ENCODE measurements at regions not wholly inside any gene's neighbourhood (a gene's known extent, or its start where the extent isn't known, plus 50 kb on each side); places are given as distances from the start of the nearest gene placed in this dataset.

GRCh38 chr2:217722883-217723472, 279.8 kb downstream of the TNS1 start:
- BruUV-seq (replicated peaks): no TSS peak
- POLR2A ChIA-PET: no interaction called here
- no peak overlapping the region for H3K9ac ChIP-seq (ENCODE audit: control insufficient read depth, insufficient read depth, low read length)
- peaks cover 0 to 2% of the 10 kb centered on the region in 2 experiments; a peak in 1 of 4 replicates for H3K27me3 ChIP-seq (replicated peaks in 1 of 2; ENCODE audit: control insufficient read depth in 2 of 2, insufficient read depth in 2 of 2, low read length in 1 of 2)
- H2AFZ ChIP-seq (ENCODE audit: control insufficient read depth, low read depth, low read length): no peak overlapping the region
- TF ChIP-seq, protein P1, sequence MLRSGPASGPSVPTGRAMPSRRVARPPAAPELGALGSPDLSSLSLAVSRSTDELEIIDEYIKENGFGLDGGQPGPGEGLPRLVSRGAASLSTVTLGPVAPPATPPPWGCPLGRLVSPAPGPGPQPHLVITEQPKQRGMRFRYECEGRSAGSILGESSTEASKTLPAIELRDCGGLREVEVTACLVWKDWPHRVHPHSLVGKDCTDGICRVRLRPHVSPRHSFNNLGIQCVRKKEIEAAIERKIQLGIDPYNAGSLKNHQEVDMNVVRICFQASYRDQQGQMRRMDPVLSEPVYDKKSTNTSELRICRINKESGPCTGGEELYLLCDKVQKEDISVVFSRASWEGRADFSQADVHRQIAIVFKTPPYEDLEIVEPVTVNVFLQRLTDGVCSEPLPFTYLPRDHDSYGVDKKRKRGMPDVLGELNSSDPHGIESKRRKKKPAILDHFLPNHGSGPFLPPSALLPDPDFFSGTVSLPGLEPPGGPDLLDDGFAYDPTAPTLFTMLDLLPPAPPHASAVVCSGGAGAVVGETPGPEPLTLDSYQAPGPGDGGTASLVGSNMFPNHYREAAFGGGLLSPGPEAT (IDR thresholded peaks at IDR 0.05; ENCODE audit: low read depth): no peak
- TF ChIP-seq ZZZ3 (IDR thresholded peaks at IDR 0.05; ENCODE audit: control insufficient read depth, insufficient read length, low read depth) (no peak), ZNF274 (IDR thresholded peaks at IDR 0.05; ENCODE audit: insufficient read depth, insufficient read length) (no peak), RB1 (IDR thresholded peaks at IDR 0.05; ENCODE audit: borderline replicate concordance) (no peak)
- intact Hi-C loops (cut with micrococcal nuclease; ENCODE audit: unreplicated experiment) (no loop called here), in situ Hi-C loops (cut with MboI) (no loop called here)
- SMC1A ChIA-PET (ENCODE audit: uncharacterized antibody, unreplicated experiment): interaction anchor here (0.5 to 0.7 kb wide), 3 partner anchors 127 to 212 kb away, joined by 3 read pairs; no protein-coding TSS in a partner anchor
- DNase-seq (ENCODE audit: low read depth, low spot score) (no peak), ATAC-seq (no peak), FAIRE-seq (no peak)
- H3K79me2 ChIP-seq (ENCODE audit: control insufficient read depth, insufficient read depth, low read length): no peaks in the 10 kb centered on the region
- no peak overlapping the region for H3K4me3 ChIP-seq
- RAD21 ChIA-PET (ENCODE audit: unreplicated experiment): no interaction called here
- no peak overlapping the region for H3K4me2 ChIP-seq (ENCODE audit: control insufficient read depth, insufficient read depth)
- CTCF ChIA-PET: interaction anchor here (1.1 to 2.2 kb wide), 3 partner anchors 10 to 72 kb away, joined by 3 to 9 read pairs (median 6); no protein-coding TSS in a partner anchor
- H3K9me3 ChIP-seq (replicated peaks; ENCODE audit: control insufficient read depth, insufficient read depth, low read length): no peaks in the 10 kb centered on the region
- H4K20me1 ChIP-seq (ENCODE audit: control insufficient read depth, insufficient read depth): no peaks in the 10 kb centered on the region
- H3K36me3 ChIP-seq (ENCODE audit: control insufficient read depth in 2 of 2, insufficient read depth in 2 of 2, low read length in 1 of 2): no peaks in the 10 kb centered on the region
- no peaks in the 10 kb centered on the region for H3K4me1 ChIP-seq (ENCODE audit: control insufficient read depth, insufficient read depth, low read length)
- H3K27ac ChIP-seq (ENCODE audit: control insufficient read depth, insufficient read depth): no peak overlapping the region
- WGBS (ENCODE audit: insufficient coverage, insufficient replicate concordance, low lambda C conversion rate, missing lambda C conversion rate): 52% methylated on average over 9 of the region's 9 CpGs

DNA sequence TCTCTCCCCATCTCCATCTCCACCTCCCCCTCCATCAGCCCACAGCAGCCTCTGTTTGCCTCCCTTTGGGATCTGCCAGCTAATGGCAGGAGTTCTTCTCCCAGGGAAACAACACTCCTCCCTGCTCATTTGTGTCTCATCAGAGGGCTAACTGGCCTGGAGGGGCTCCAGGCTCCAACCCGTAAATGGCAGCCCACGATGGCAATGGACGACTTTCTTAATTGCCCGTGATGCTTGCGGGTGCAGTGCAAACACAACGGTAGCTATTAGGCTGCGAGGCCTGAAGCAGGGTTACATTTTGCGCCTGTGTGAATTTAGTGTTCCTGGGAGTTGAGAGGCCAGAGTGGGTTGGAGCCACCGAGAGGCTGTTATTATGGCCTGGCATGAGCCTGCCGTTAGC, 285.1 kb downstream of the TNS1 start:
- ATAC-seq (no peak), FAIRE-seq (no peak), DNase-seq (ENCODE audit: low read depth, low spot score) (no peak)
- no peaks in the 10 kb centered on the region for H3K4me1 ChIP-seq (ENCODE audit: control insufficient read depth, insufficient read depth, low read length)
- WGBS (ENCODE audit: insufficient coverage, insufficient replicate concordance, low lambda C conversion rate, missing lambda C conversion rate): 25% methylated on average over 9 of the region's 10 CpGs
- intact Hi-C loops (cut with micrococcal nuclease; ENCODE audit: unreplicated experiment): no loop called here
- BruUV-seq (replicated peaks): no TSS peak
- no peaks in the 10 kb centered on the region for H4K20me1 ChIP-seq (ENCODE audit: control insufficient read depth, insufficient read depth)
- SMC1A ChIA-PET (ENCODE audit: uncharacterized antibody, unreplicated experiment): no interaction called here
- no peaks in the 10 kb centered on the region for H3K9me3 ChIP-seq (replicated peaks; ENCODE audit: control insufficient read depth, insufficient read depth, low read length)
- no peak overlapping the region for H3K9ac ChIP-seq (ENCODE audit: control insufficient read depth, insufficient read depth, low read length)
- H3K27ac ChIP-seq (ENCODE audit: control insufficient read depth, insufficient read depth): no peak overlapping the region
- H3K79me2 ChIP-seq (ENCODE audit: control insufficient read depth, insufficient read depth, low read length): no peaks in the 10 kb centered on the region
- POLR2A ChIA-PET: no interaction called here
- H3K36me3 ChIP-seq (ENCODE audit: control insufficient read depth in 2 of 2, insufficient read depth in 2 of 2, low read length in 1 of 2): no peaks in the 10 kb centered on the region
- H3K4me2 ChIP-seq (ENCODE audit: control insufficient read depth, insufficient read depth): no peak overlapping the region
- in situ Hi-C loops (cut with MboI): no loop called here
- H2AFZ ChIP-seq (ENCODE audit: control insufficient read depth, low read depth, low read length): no peak overlapping the region
- RAD21 ChIA-PET (ENCODE audit: unreplicated experiment): no interaction called here
- peaks cover 2 to 3% of the 10 kb centered on the region in 2 experiments; a peak in 3 of 4 replicates for H3K27me3 ChIP-seq (replicated peaks in 1 of 2; ENCODE audit: control insufficient read depth in 2 of 2, insufficient read depth in 2 of 2, low read length in 1 of 2)
- CTCF ChIA-PET: no interaction called here
- no peak overlapping the region for H3K4me3 ChIP-seq
- TF ChIP-seq, protein P2, sequence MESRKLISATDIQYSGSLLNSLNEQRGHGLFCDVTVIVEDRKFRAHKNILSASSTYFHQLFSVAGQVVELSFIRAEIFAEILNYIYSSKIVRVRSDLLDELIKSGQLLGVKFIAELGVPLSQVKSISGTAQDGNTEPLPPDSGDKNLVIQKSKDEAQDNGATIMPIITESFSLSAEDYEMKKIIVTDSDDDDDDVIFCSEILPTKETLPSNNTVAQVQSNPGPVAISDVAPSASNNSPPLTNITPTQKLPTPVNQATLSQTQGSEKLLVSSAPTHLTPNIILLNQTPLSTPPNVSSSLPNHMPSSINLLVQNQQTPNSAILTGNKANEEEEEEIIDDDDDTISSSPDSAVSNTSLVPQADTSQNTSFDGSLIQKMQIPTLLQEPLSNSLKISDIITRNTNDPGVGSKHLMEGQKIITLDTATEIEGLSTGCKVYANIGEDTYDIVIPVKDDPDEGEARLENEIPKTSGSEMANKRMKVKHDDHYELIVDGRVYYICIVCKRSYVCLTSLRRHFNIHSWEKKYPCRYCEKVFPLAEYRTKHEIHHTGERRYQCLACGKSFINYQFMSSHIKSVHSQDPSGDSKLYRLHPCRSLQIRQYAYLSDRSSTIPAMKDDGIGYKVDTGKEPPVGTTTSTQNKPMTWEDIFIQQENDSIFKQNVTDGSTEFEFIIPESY (IDR thresholded peaks at IDR 0.05): no peak
- no peak for TF ChIP-seq ZNF384 (IDR thresholded peaks at IDR 0.05; ENCODE audit: borderline replicate concordance, low read depth, low read length)
- no peak for TF ChIP-seq WRNIP1 (IDR thresholded peaks at IDR 0.05; ENCODE audit: borderline replicate concordance, low read depth, low read length)
- TF ChIP-seq CEBPZ (IDR thresholded peaks at IDR 0.05; ENCODE audit: low read depth, low read length): no peak

Data from GM12878 (cell line).